D721Med (cell line): ENCODE measurements at regions not wholly inside any gene's neighbourhood (a gene's known extent, or its start where the extent isn't known, plus 50 kb on each side); places are given as distances from the start of the nearest gene placed in this dataset.
"Not testable (repeated sequence)": the region's sequence is repeated elsewhere in the genome, so short reads cannot be mapped to it uniquely, and the experiment has no call there.

Source experiments
- DNase-seq: peaks from one replicate; pipeline ENCODE4 v3.0.0; 2011; ENCODE audit warnings: low spot score; ENCODE audit not compliant: insufficient read length
- FAIRE-seq: peaks from 2 replicates; lab custom pipeline; 2011; peaks lifted over from hg19 to GRCh38; lab: Jason Lieb, UNC
- TF ChIP-seq, protein P1 (sequence below): IDR thresholded peaks from 2 replicates; pipeline ENCODE4 v1.5.1; 2012; ENCODE audit warnings: mild to moderate bottlenecking, control low read depth; ENCODE audit not compliant: insufficient read depth; ENCODE audit errors: missing control alignments

- TF ChIP-seq, protein P1, sequence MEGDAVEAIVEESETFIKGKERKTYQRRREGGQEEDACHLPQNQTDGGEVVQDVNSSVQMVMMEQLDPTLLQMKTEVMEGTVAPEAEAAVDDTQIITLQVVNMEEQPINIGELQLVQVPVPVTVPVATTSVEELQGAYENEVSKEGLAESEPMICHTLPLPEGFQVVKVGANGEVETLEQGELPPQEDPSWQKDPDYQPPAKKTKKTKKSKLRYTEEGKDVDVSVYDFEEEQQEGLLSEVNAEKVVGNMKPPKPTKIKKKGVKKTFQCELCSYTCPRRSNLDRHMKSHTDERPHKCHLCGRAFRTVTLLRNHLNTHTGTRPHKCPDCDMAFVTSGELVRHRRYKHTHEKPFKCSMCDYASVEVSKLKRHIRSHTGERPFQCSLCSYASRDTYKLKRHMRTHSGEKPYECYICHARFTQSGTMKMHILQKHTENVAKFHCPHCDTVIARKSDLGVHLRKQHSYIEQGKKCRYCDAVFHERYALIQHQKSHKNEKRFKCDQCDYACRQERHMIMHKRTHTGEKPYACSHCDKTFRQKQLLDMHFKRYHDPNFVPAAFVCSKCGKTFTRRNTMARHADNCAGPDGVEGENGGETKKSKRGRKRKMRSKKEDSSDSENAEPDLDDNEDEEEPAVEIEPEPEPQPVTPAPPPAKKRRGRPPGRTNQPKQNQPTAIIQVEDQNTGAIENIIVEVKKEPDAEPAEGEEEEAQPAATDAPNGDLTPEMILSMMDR, result no peak
- DNase-seq, result no peak
- no peak for FAIRE-seq
Measured at GRCh38 chr21:35601211-35601610, 459.1 kb downstream of the SETD4 start.

GRCh38 chr21:35599164-35599563, 461.2 kb downstream of the SETD4 start:
- TF ChIP-seq, protein P1, result no peak
- FAIRE-seq (no peak), DNase-seq (no peak)

DNA sequence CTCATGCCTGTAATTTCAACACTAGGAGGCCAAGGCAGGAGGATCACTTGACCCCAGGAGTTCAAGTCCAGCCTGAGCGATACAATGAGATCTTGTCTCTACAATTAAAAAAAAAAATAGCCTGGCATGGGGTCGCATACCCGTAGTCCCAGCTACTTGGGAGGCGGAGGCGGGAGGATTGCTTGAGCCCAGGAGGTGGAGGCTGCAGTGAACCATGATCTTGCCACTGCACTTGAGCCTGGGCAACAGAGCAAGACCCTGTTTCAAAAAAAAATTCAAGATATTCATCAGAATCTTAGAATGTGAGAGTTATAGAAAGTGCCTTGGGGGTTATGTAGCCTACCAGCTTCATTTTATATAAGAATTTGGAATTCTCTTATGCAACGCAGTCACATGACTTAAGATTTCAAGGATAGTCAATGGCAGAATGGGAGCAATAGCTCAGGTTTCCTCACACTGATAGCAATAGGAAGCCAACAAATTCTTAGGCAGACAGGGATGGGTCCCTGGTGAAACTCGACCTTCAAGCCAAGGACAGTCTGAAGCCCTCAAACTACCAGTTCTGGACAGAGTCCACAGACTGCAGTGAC, 462.5 kb downstream of the SETD4 start:
- TF ChIP-seq, protein P1, result no peak
- DNase-seq (no peak), FAIRE-seq (no peak)

- no peak for DNase-seq
- TF ChIP-seq, protein P1, result no peak
- FAIRE-seq, result no peak
Measured at GRCh38 chr21:35594905-35595304, 465.4 kb downstream of the SETD4 start.

DNA sequence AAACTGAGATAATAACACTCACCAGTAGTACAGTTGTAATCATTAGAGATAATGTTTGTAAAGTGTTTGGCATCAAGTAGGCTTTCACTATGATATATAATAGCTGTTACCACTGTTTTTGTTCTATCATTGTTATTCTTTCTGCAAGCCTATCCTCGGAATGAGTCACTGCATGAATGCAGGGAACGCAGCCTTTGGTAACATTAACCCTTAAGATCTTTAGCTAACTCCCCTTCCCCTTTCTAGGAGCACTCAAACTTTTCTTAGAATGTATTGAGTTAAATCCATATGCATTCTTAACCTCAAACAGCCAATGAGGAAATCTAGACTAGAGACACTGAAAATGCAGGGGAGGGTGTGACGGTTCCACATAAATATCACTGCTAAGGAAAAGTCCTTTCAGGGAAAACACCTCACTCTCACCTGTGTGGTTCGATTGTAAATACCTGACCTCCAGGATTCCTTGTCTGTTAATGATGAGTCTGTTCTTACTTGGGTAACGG, 467.3 kb downstream of the SETD4 start:
- no peak for FAIRE-seq
- DNase-seq, result no peak
- TF ChIP-seq, protein P1, result no peak

DNA sequence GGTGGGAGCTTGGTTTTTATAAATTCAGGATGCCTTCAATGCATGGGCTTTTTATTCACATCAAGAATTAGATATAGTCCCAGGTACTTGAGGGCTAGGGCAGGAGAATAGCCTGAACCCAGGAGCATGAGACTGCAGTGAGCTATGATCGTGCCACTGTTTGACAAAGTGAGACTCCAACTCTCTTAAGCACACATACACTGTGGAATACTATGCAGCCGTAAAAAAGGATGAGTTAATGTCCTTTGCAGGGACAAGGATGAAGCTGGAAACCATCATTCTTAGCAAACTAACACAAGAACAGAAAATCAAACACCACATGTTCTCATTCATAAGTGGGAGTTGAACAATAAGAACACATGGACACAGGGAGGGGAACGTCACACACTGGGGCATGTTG, 470.0 kb downstream of the SETD4 start:
- not testable (repeated sequence) for DNase-seq, FAIRE-seq

GRCh38 chr21:35587841-35588380, 472.4 kb downstream of the SETD4 start:
- TF ChIP-seq, protein P1, result no peak
- DNase-seq (no peak), FAIRE-seq (no peak)

DNA sequence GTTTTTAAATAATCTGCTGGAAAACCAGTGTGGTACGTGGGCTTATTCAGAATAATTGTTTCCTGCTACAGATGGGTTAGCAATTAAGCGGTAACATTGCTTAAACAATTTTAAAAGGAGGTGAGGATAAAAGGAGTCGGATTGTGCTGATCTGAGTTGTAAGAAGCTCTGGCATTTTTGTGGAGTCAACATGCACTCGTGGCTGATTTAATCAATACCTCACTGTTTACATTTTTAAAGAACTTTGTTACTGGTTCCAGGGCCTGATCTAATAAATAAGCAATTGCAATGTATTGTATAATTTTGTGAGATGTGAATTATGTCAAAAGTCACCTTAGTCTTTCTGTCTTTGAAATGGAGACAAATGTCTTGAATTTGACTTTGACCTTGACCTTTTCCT, 474.0 kb downstream of the SETD4 start:
- TF ChIP-seq, protein P1, result no peak
- DNase-seq (no peak), FAIRE-seq (no peak)
